GM03348 (cell line): ENCODE measurements at regions not wholly inside any gene's neighbourhood (a gene's known extent, or its start where the extent isn't known, plus 50 kb on each side); places are given as distances from the start of the nearest gene placed in this dataset.

Experiments used
- DNase-seq: peaks from one replicate; pipeline ENCODE4 v3.0.0; 2012; ENCODE audit warnings: low spot score

- DNase-seq = peak; percentile 7
Measured at GRCh38 chr18:68520406-68521075, 194.4 kb downstream of the TMX3 start.

GRCh38 chr18:68519336-68519735 is 195.6 kb downstream of the TMX3 start:
- no peak for DNase-seq

- no peak for DNase-seq
Measured at GRCh38 chr18:68509902-68510301, 205.0 kb downstream of the TMX3 start.

GRCh38 chr18:68507781-68508180 is 207.1 kb downstream of the TMX3 start:
- DNase-seq = peak; percentile 23

- no peak for DNase-seq
Measured at GRCh38 chr18:68505178-68505574, 209.7 kb downstream of the TMX3 start.

GRCh38 chr18:68504441-68505177 is 210.3 kb downstream of the TMX3 start:
- DNase-seq = no peak

GRCh38 chr18:68500556-68500955 is 214.4 kb downstream of the TMX3 start:
- DNase-seq = no peak

- no peak for DNase-seq
Measured at GRCh38 chr18:68499141-68499540, 215.8 kb downstream of the TMX3 start.

GRCh38 chr18:68498636-68499035 is 216.3 kb downstream of the TMX3 start:
- DNase-seq = no peak

GRCh38 chr18:68498185-68498584 is 216.7 kb downstream of the TMX3 start:
- DNase-seq = no peak

- DNase-seq = peak; percentile 82
Measured at GRCh38 chr18:68494802-68495581, 219.9 kb downstream of the TMX3 start.

- DNase-seq = no peak
Measured at GRCh38 chr18:68489013-68489792, 225.7 kb downstream of the TMX3 start.

GRCh38 chr18:68484241-68484640 is 230.7 kb downstream of the TMX3 start:
- no peak for DNase-seq

- no peak for DNase-seq
Measured at GRCh38 chr18:68482815-68483214, 232.1 kb downstream of the TMX3 start.

GRCh38 chr18:68480196-68480595 is 234.7 kb downstream of the TMX3 start:
- DNase-seq = no peak

- no peak for DNase-seq
Measured at GRCh38 chr18:68478246-68478645, 236.7 kb downstream of the TMX3 start.

GRCh38 chr18:68475883-68476282 is 239.0 kb downstream of the TMX3 start:
- DNase-seq = no peak

GRCh38 chr18:68472701-68473295 is 242.1 kb downstream of the TMX3 start:
- no peak for DNase-seq

GRCh38 chr18:68469049-68469625 is 245.8 kb downstream of the TMX3 start:
- DNase-seq = no peak

- DNase-seq = no peak
Measured at GRCh38 chr18:68467957-68468356, 247.0 kb downstream of the TMX3 start.

- no peak for DNase-seq
Measured at GRCh38 chr18:68467329-68467728, 247.6 kb downstream of the TMX3 start.
